ENCODE measurements at regions not wholly inside any gene's neighbourhood (a gene's known extent, or its start where the extent isn't known, plus 50 kb on each side); places are given as distances from the start of the nearest gene placed in this dataset.

DNA sequence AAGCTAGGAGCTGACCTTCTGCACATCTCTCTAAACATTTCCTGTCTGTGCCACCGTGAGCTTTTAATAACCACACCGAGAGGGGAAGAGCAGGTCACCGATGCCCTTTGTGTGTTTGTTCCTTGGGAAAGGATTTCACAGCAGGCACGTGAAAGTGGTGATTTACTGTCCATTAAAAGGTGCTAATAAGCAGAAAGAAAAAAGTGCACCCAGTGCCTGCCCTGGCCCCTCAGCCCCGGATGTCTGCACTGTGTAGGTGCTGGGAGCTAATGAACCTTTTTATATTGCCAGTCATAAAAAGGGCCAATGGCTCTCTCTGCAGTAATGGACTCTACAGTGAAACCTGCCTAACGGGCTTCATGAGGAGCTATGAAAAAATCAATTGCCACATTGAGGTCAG is 312.6 kb downstream of the C6orf118 start:
- H3K4me1 Mint-ChIP-seq (ENCODE audit: low read depth, unreplicated experiment) = no peaks in the 10 kb centered on the region
- TF ChIP-seq, protein P1, sequence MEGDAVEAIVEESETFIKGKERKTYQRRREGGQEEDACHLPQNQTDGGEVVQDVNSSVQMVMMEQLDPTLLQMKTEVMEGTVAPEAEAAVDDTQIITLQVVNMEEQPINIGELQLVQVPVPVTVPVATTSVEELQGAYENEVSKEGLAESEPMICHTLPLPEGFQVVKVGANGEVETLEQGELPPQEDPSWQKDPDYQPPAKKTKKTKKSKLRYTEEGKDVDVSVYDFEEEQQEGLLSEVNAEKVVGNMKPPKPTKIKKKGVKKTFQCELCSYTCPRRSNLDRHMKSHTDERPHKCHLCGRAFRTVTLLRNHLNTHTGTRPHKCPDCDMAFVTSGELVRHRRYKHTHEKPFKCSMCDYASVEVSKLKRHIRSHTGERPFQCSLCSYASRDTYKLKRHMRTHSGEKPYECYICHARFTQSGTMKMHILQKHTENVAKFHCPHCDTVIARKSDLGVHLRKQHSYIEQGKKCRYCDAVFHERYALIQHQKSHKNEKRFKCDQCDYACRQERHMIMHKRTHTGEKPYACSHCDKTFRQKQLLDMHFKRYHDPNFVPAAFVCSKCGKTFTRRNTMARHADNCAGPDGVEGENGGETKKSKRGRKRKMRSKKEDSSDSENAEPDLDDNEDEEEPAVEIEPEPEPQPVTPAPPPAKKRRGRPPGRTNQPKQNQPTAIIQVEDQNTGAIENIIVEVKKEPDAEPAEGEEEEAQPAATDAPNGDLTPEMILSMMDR (IDR thresholded peaks at IDR 0.05; ENCODE audit: partially characterized antibody, unreplicated experiment) = no peak
- H3K36me3 Mint-ChIP-seq (ENCODE audit: unreplicated experiment) = no peaks in the 10 kb centered on the region
- DNase-seq = no peak
- H3K27ac Mint-ChIP-seq (ENCODE audit: unreplicated experiment) = no peak overlapping the region
- peaks cover 1% of the 10 kb centered on the region for H3K27me3 Mint-ChIP-seq (ENCODE audit: unreplicated experiment)
- no peak overlapping the region for H3K4me3 Mint-ChIP-seq (ENCODE audit: unreplicated experiment)
- H3K9me3 Mint-ChIP-seq (ENCODE audit: unreplicated experiment) = no peaks in the 10 kb centered on the region

- Mint-ChIP-seq H3K4me1 (ENCODE audit: low read depth, unreplicated experiment) (no peaks in the 10 kb centered on the region), H3K9me3 (ENCODE audit: unreplicated experiment) (no peaks in the 10 kb centered on the region), H3K36me3 (ENCODE audit: unreplicated experiment) (no peaks in the 10 kb centered on the region), H3K4me3 (ENCODE audit: unreplicated experiment) (no peak overlapping the region), H3K27me3 (ENCODE audit: unreplicated experiment) (peaks cover 1% of the 10 kb centered on the region), H3K27ac (ENCODE audit: unreplicated experiment) (no peak overlapping the region)
- no peak for DNase-seq
- TF ChIP-seq, protein P1 (IDR thresholded peaks at IDR 0.05; ENCODE audit: partially characterized antibody, unreplicated experiment) = no peak
Observed at GRCh38 chr6:164991573-164991972, 317.8 kb downstream of the C6orf118 start.

GRCh38 chr6:164990901-164991300 is 318.5 kb downstream of the C6orf118 start:
- Mint-ChIP-seq H3K36me3 (ENCODE audit: unreplicated experiment) (no peaks in the 10 kb centered on the region), H3K4me3 (ENCODE audit: unreplicated experiment) (no peak overlapping the region)
- no peak for DNase-seq

DNA sequence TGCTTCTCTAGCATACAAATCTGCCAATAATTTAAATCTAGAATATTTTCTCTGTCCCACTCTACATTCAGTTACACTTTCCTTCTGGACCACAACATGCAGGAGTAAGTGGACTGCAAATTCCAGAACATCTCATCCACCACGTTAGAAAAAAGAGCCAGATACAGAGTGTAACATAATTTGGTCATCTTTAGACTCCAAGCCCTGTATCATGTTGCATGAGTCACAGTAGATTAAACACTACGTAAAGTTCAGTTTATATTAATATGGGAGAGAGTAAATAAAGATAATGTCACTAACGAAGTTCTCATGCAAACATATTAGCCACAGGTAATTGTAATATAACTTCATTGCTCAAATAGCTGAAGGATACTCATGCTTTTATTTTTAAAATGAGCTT is 327.0 kb downstream of the C6orf118 start:
- DNase-seq = no peak
- peaks cover 1% of the 10 kb centered on the region for H3K9me3 Mint-ChIP-seq (ENCODE audit: unreplicated experiment)
- no peaks in the 10 kb centered on the region for H3K36me3 Mint-ChIP-seq (ENCODE audit: unreplicated experiment)
- H3K4me1 Mint-ChIP-seq (ENCODE audit: low read depth, unreplicated experiment) = no peaks in the 10 kb centered on the region
- no peak overlapping the region for H3K4me3 Mint-ChIP-seq (ENCODE audit: unreplicated experiment)
- no peaks in the 10 kb centered on the region for H3K27me3 Mint-ChIP-seq (ENCODE audit: unreplicated experiment)
- no peak overlapping the region for H3K27ac Mint-ChIP-seq (ENCODE audit: unreplicated experiment)
- TF ChIP-seq, protein P1 (IDR thresholded peaks at IDR 0.05; ENCODE audit: partially characterized antibody, unreplicated experiment) = no peak

More at GRCh38 chr6:164990901-164991300, 318.5 kb downstream of the C6orf118 start:
- no peaks in the 10 kb centered on the region for H3K9me3 Mint-ChIP-seq (ENCODE audit: unreplicated experiment)
- TF ChIP-seq, protein P1 (IDR thresholded peaks at IDR 0.05; ENCODE audit: partially characterized antibody, unreplicated experiment) = no peak
- H3K27me3 Mint-ChIP-seq (ENCODE audit: unreplicated experiment) = peaks cover 1% of the 10 kb centered on the region
- H3K27ac Mint-ChIP-seq (ENCODE audit: unreplicated experiment) = no peak overlapping the region
- no peaks in the 10 kb centered on the region for H3K4me1 Mint-ChIP-seq (ENCODE audit: low read depth, unreplicated experiment)

DNA sequence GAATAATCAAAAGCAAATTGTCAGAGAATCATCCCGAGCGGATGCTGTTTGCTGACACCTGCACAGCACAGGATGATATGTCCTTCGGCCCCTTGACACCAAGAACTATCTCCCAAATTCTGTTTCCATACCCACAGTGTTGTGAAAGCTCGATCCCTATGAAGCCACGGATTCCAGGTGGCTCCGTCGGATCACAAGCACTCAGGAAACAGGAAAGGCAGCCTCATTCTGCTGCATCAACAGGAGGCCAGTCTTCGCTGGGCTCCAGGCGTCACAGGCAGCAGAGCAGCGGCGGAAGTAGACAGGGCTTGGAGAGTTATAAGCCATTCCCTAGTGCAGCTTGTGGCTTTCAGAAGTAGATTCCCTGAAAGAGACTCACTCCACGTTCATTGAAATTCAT is 342.3 kb downstream of the C6orf118 start:
- Mint-ChIP-seq H3K4me1 (ENCODE audit: low read depth, unreplicated experiment) (no peaks in the 10 kb centered on the region), H3K9me3 (ENCODE audit: unreplicated experiment) (no peaks in the 10 kb centered on the region), H3K36me3 (ENCODE audit: unreplicated experiment) (no peaks in the 10 kb centered on the region), H3K27me3 (ENCODE audit: unreplicated experiment) (no peaks in the 10 kb centered on the region), H3K4me3 (ENCODE audit: unreplicated experiment) (no peak overlapping the region), H3K27ac (ENCODE audit: unreplicated experiment) (no peak overlapping the region)
- TF ChIP-seq, protein P1 (IDR thresholded peaks at IDR 0.05; ENCODE audit: partially characterized antibody, unreplicated experiment) = no peak
- peak; percentile 14 for DNase-seq
